HepG2 (cell line): ENCODE measurements at regions not wholly inside any gene's neighbourhood (a gene's known extent, or its start where the extent isn't known, plus 50 kb on each side); places are given as distances from the start of the nearest gene placed in this dataset.
A peak's percentile ranks its signal among the peaks of the same experiment; 100 is the strongest.

Source experiments
- ATAC-seq: fragments of 200-7000 bp; cut with Tn5 transposase; 3 replicates; pipeline ENCODE4 v1.9.1; 2020; ENCODE audit warnings: mild to moderate bottlenecking, moderate library complexity
- BruUV-seq: library from RNA; stranded (reverse); fragments of 400-500 nt; replicated peaks from 2 replicates; lab custom pipeline; 2021; lab: Mats Ljungman, UMichigan
- CTCF ChIA-PET: fragments of 300-600 bp; formaldehyde crosslinking; extraction: SDS; loops from one replicate; lab custom pipeline; 2021; ENCODE audit warnings: low total read pairs, inconsistent platforms, low intra/inter-chr PET ratio; lab: Yijun Ruan, JAX
- POLR2A ChIA-PET: fragments of 350-600 bp; sonication (Branson Sonifier 250); formaldehyde crosslinking; loops from one replicate; lab custom pipeline; 2020; ENCODE audit warnings: antibody characterized with exemption, inconsistent platforms; lab: Yijun Ruan, JAX
- DNase-seq: peaks from one replicate; pipeline ENCODE4 v3.0.0-alpha.2; 2015; ENCODE audit warnings: low spot score
- FAIRE-seq: peaks from 3 replicates; lab custom pipeline; 2011; peaks lifted over from hg19 to GRCh38; lab: Jason Lieb, UNC
- H2AFZ ChIP-seq: one replicate; pipeline ENCODE4 v1.6.1; 2011; ENCODE audit warnings: low read length, inconsistent platforms
- H3K27ac ChIP-seq: fragments of 300-600 bp; 3 replicates; pipeline ENCODE4 v1.8.0; 2011; ENCODE audit warnings: mixed run types, mild to moderate bottlenecking, mixed read lengths, low read length, inconsistent platforms; ENCODE audit not compliant: insufficient read depth; ENCODE audit errors: extremely low read length
- H3K27me3 ChIP-seq, 2 experiments: fragments of 200-600 bp in 1 of 2; 2 replicates in 1 of 2; 3 replicates in 1 of 2; pipeline versions ENCODE4 v1.6.0 to v1.8.0; 2011; ENCODE audit warnings: low read length in 2 of 2, mild to moderate bottlenecking in 2 of 2, moderate library complexity in 2 of 2, inconsistent platforms in 1 of 2; ENCODE audit not compliant: insufficient read depth in 2 of 2, control insufficient read depth in 1 of 2
- H3K36me3 ChIP-seq, 2 experiments: fragments of 200-600 bp in 1 of 2; replicated peaks in 1 of 2; 2 replicates in 1 of 2; 3 replicates in 1 of 2; pipeline versions ENCODE4 v1.5.1 to v1.8.0; 2011; ENCODE audit warnings: low read length in 2 of 2, inconsistent platforms in 1 of 2; ENCODE audit not compliant: insufficient read depth in 2 of 2, control insufficient read depth in 1 of 2
- H3K4me1 ChIP-seq: 2 replicates; pipeline ENCODE4 v1.5.1; 2012; ENCODE audit warnings: low read length, inconsistent platforms; ENCODE audit not compliant: insufficient read depth
- H3K4me2 ChIP-seq: 2 replicates; pipeline ENCODE4 v1.6.0; 2011; ENCODE audit warnings: low read depth, low read length, inconsistent platforms
- H3K4me3 ChIP-seq, 3 experiments: fragments of 200-600 bp in 1 of 3; sonication (generic), shearing (Covaris generic) in 1 of 3; replicated peaks in 1 of 3; 2 replicates each; pipeline ENCODE4 v1.5.1; 2011 to 2016; ENCODE audit warnings: low read length in 3 of 3, inconsistent platforms in 2 of 3, low read depth in 2 of 3, mild to moderate bottlenecking in 2 of 3, control low read depth in 1 of 3, mixed read lengths in 1 of 3; ENCODE audit not compliant: insufficient read depth in 1 of 3
- H3K79me2 ChIP-seq: one replicate; pipeline ENCODE4 v1.6.1; 2011; ENCODE audit warnings: low read length, inconsistent platforms; ENCODE audit not compliant: insufficient read depth
- H3K9ac ChIP-seq: 2 replicates; pipeline ENCODE4 v1.6.0; 2011; ENCODE audit warnings: mild to moderate bottlenecking, low read depth, low read length, inconsistent platforms; ENCODE audit not compliant: insufficient read depth
- H3K9me3 ChIP-seq: 2 replicates; pipeline ENCODE4 v1.5.1; 2012; ENCODE audit warnings: mild to moderate bottlenecking, low read length
- H4K20me1 ChIP-seq: 2 replicates; pipeline ENCODE4 v1.6.0; 2011; ENCODE audit warnings: inconsistent platforms, mild to moderate bottlenecking, low read length, moderate library complexity; ENCODE audit not compliant: insufficient read depth
- CSRNP1 ChIP-seq: sonication (generic); formaldehyde crosslinking; IDR thresholded peaks from 2 replicates; pipeline ENCODE4 v1.8.1; 2023; ENCODE audit warnings: mild to moderate bottlenecking, missing genetic modification reagents
- DNMT1 ChIP-seq: sonication (generic); formaldehyde crosslinking; IDR thresholded peaks from 2 replicates; pipeline ENCODE4 v1.5.1; 2020; ENCODE audit warnings: mild to moderate bottlenecking, missing genetic modification reagents
- ELF4 ChIP-seq: sonication (generic); formaldehyde crosslinking; IDR thresholded peaks from 2 replicates; pipeline ENCODE4 v1.5.0; 2020; ENCODE audit warnings: missing genetic modification reagents, mild to moderate bottlenecking, moderate library complexity, borderline replicate concordance
- FIP1L1 ChIP-seq: fragments of 200-400 bp; formaldehyde crosslinking; IDR thresholded peaks from 2 replicates; pipeline ENCODE4 v1.6.1; 2018; ENCODE audit warnings: low read depth, mild to moderate bottlenecking, low read length, moderate library complexity, borderline replicate concordance; ENCODE audit not compliant: insufficient read depth
- HMG20B ChIP-seq: conservative IDR thresholded peaks from 2 replicates; pipeline ENCODE4 v1.6.1; 2016; ENCODE audit warnings: missing genetic modification reagents, missing compliant biosample characterization
- HNF4A ChIP-seq: sonication (generic); formaldehyde crosslinking; IDR thresholded peaks from 2 replicates; pipeline ENCODE4 v1.4.0; 2020; ENCODE audit warnings: missing genetic modification reagents
- LBX2 ChIP-seq: sonication (generic); formaldehyde crosslinking; IDR thresholded peaks from 2 replicates; pipeline ENCODE4 v1.5.0; 2020; ENCODE audit warnings: missing genetic modification reagents, mild to moderate bottlenecking, borderline replicate concordance
- SKI ChIP-seq: fragments of 450-650 bp; IDR thresholded peaks from one replicate; pipeline ENCODE4 v1.6.1; 2018; ENCODE audit warnings: mild to moderate bottlenecking; ENCODE audit not compliant: partially characterized antibody
- SP2 ChIP-seq: sonication (generic); formaldehyde crosslinking; IDR thresholded peaks from 2 replicates; pipeline ENCODE4 v1.5.1; 2020; ENCODE audit warnings: mild to moderate bottlenecking, missing genetic modification reagents
- ZBTB4 ChIP-seq: sonication (generic); formaldehyde crosslinking; IDR thresholded peaks from 2 replicates; pipeline ENCODE4 v1.4.0; 2020; ENCODE audit warnings: missing genetic modification reagents, mild to moderate bottlenecking, borderline replicate concordance
- ZNF143 ChIP-seq: sonication (generic); formaldehyde crosslinking; IDR thresholded peaks from 2 replicates; pipeline ENCODE4 v1.4.0; 2020; ENCODE audit warnings: missing genetic modification reagents
- ZNF337 ChIP-seq: sonication (generic); formaldehyde crosslinking; IDR thresholded peaks from 2 replicates; pipeline ENCODE4 v1.5.1; 2020; ENCODE audit warnings: missing genetic modification reagents, low read depth, mild to moderate bottlenecking, borderline replicate concordance
- ZNF441 ChIP-seq: sonication (generic); formaldehyde crosslinking; IDR thresholded peaks from 2 replicates; pipeline ENCODE4 v1.7.0; 2021; ENCODE audit warnings: missing genetic modification reagents, borderline replicate concordance
- ZNF543 ChIP-seq: sonication (generic); formaldehyde crosslinking; IDR thresholded peaks from 2 replicates; pipeline ENCODE4 v1.4.0; 2020; ENCODE audit warnings: mild to moderate bottlenecking, missing genetic modification reagents
- ZNF547 ChIP-seq: sonication (generic); formaldehyde crosslinking; IDR thresholded peaks from 2 replicates; pipeline ENCODE4 v1.5.1; 2020; ENCODE audit warnings: mild to moderate bottlenecking, missing genetic modification reagents
- ZNF784 ChIP-seq: sonication (generic); formaldehyde crosslinking; IDR thresholded peaks from 2 replicates; pipeline ENCODE4 v1.5.1; 2020; ENCODE audit warnings: missing genetic modification reagents, mild to moderate bottlenecking, borderline replicate concordance
- WGBS: methylation state at CpG from one replicate; pipeline ENCODE4 v1.1.6; 2017; ENCODE audit warnings: low lambda C conversion rate; 5-methylcytosine and 5-hydroxymethylcytosine counted together
- in situ Hi-C: cut with HindIII; loops from 2 replicates; pipeline ENCODE4 v1.10.0; 2017; ENCODE audit warnings: low pct_unique_long_range_greater_than_20kb; ENCODE audit not compliant: extremely low pct_ligation_motif_present
- intact Hi-C: fragments of 100-400 bp; cut with micrococcal nuclease; formaldehyde crosslinking; loops from one replicate; pipeline ENCODE4 v1.10.0; 2022; ENCODE audit not compliant: unreplicated experiment

GRCh38 chr21:28737674-28738419 is 254.8 kb downstream of the LTN1 start:
- Histone ChIP-seq H3K4me3 (no peak overlapping the region), H3K4me1 (peaks cover 9% of the 10 kb centered on the region), H3K36me3 (no peaks in the 10 kb centered on the region), H3K27ac (no peak overlapping the region), H3K9me3 (no peaks in the 10 kb centered on the region), H3K27me3 (no peaks in the 10 kb centered on the region; a peak in 1 of 5 replicates), H2AFZ (no peak overlapping the region), H4K20me1 (no peaks in the 10 kb centered on the region), H3K79me2 (no peaks in the 10 kb centered on the region), H3K9ac (no peak overlapping the region), H3K4me2 (no peak overlapping the region)
- POLR2A ChIA-PET = no interaction called here
- 33% methylated on average over 3 of the region's 3 CpGs for WGBS
- ATAC-seq = peak; percentile 34; the same call in 1 of the 3 replicates
- BruUV-seq = no TSS peak
- TF ChIP-seq FIP1L1 (no peak), ZBTB4 (CRISPR knock-in tag) (no peak), ZNF143 (no peak), HNF4A (no peak), HMG20B (CRISPR knock-in tag) (no peak), ZNF784 (no peak), ZNF337 (CRISPR knock-in tag) (no peak), SKI (no peak), LBX2 (CRISPR knock-in tag) (no peak), ELF4 (CRISPR knock-in tag) (no peak), ZNF441 (CRISPR knock-in tag) (no peak), CSRNP1 (no peak), DNMT1 (CRISPR knock-in tag) (no peak), SP2 (CRISPR knock-in tag) (no peak), ZNF547 (CRISPR knock-in tag) (no peak), ZNF543 (no peak)
- intact Hi-C loops = no loop called here
- in situ Hi-C loops = no loop called here
- FAIRE-seq = no peak
- CTCF ChIA-PET = no interaction called here
- DNase-seq = peak; percentile 20
